ENCODE measurements at regions not wholly inside any gene's neighbourhood (a gene's known extent, or its start where the extent isn't known, plus 50 kb on each side); places are given as distances from the start of the nearest gene placed in this dataset.
A peak's percentile ranks its signal among the peaks of the same experiment; 100 is the strongest.

- H3K4me1 ChIP-seq = peaks cover 0 to 6% of the 10 kb centered on the region in 2 donors
- intact Hi-C loops (cut with DNase I) = loop anchor here (5.0 kb wide), 2 partner anchors 60 to 90 kb away; partner anchors contain the start of gene ATL2
These were observed 90.0 kb upstream of the ATL2 start for GRCh38 chr2:38466876-38467767.

GRCh38 chr2:38466409-38466808 lies 89.3 kb upstream of the ATL2 start:
- no peak for DNase-seq (ENCODE audit: low spot score in 2 of 2)
- Histone ChIP-seq H3K4me3 (no peak overlapping the region), H3K27ac (peak overlapping the region; percentile 55 to 66), H3K4me1 (peaks cover 0 to 6% of the 10 kb centered on the region in 2 donors), H3K27me3 (no peaks in the 10 kb centered on the region), H3K36me3 (no peaks in the 10 kb centered on the region), H3K9me3 (no peaks in the 10 kb centered on the region)
- TF ChIP-seq, protein P1, sequence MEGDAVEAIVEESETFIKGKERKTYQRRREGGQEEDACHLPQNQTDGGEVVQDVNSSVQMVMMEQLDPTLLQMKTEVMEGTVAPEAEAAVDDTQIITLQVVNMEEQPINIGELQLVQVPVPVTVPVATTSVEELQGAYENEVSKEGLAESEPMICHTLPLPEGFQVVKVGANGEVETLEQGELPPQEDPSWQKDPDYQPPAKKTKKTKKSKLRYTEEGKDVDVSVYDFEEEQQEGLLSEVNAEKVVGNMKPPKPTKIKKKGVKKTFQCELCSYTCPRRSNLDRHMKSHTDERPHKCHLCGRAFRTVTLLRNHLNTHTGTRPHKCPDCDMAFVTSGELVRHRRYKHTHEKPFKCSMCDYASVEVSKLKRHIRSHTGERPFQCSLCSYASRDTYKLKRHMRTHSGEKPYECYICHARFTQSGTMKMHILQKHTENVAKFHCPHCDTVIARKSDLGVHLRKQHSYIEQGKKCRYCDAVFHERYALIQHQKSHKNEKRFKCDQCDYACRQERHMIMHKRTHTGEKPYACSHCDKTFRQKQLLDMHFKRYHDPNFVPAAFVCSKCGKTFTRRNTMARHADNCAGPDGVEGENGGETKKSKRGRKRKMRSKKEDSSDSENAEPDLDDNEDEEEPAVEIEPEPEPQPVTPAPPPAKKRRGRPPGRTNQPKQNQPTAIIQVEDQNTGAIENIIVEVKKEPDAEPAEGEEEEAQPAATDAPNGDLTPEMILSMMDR (IDR thresholded peaks at IDR 0.05) = no peak
- intact Hi-C loops (cut with DNase I) = loop anchor here (5.0 kb wide), 2 partner anchors 61 to 89 kb away; partner anchors contain the start of gene ATL2

More at GRCh38 chr2:38466876-38467767, 90.0 kb upstream of the ATL2 start:
- Histone ChIP-seq H3K27ac (peak overlapping the region; percentile 55 to 66), H3K36me3 (no peaks in the 10 kb centered on the region), H3K9me3 (no peaks in the 10 kb centered on the region), H3K4me3 (no peak overlapping the region), H3K27me3 (no peaks in the 10 kb centered on the region)
- no peak for DNase-seq (ENCODE audit: low spot score in 2 of 2)
- TF ChIP-seq, protein P1 (IDR thresholded peaks at IDR 0.05) = no peak

- intact Hi-C loops (cut with DNase I) = loop anchor here (5.0 kb wide), 2 partner anchors 62 to 88 kb away; partner anchors contain the start of gene ATL2
These were observed 88.7 kb upstream of the ATL2 start for GRCh38 chr2:38465789-38466127.

GRCh38 chr2:38464971-38465788 lies 88.1 kb upstream of the ATL2 start:
- Histone ChIP-seq H3K27me3 (no peaks in the 10 kb centered on the region), H3K4me1 (peaks cover 0 to 6% of the 10 kb centered on the region in 2 donors), H3K36me3 (no peaks in the 10 kb centered on the region), H3K27ac (peak overlapping the region; percentile 20 to 28), H3K4me3 (no peak overlapping the region), H3K9me3 (no peaks in the 10 kb centered on the region)
- intact Hi-C loops (cut with DNase I) = loop anchor here (5.0 kb wide), 2 partner anchors 62 to 88 kb away; partner anchors contain the start of gene ATL2
- TF ChIP-seq, protein P1 (IDR thresholded peaks at IDR 0.05) = no peak
- DNase-seq (ENCODE audit: low spot score in 2 of 2) = no peak

More at GRCh38 chr2:38465789-38466127, 88.7 kb upstream of the ATL2 start:
- Histone ChIP-seq H3K27me3 (no peaks in the 10 kb centered on the region), H3K27ac (peak overlapping the region; percentile 20 to 28), H3K4me1 (peaks cover 0 to 6% of the 10 kb centered on the region in 2 donors), H3K4me3 (no peak overlapping the region), H3K9me3 (no peaks in the 10 kb centered on the region), H3K36me3 (no peaks in the 10 kb centered on the region)
- DNase-seq (ENCODE audit: low spot score in 2 of 2) = no peak
- TF ChIP-seq, protein P1 (IDR thresholded peaks at IDR 0.05) = no peak

DNA sequence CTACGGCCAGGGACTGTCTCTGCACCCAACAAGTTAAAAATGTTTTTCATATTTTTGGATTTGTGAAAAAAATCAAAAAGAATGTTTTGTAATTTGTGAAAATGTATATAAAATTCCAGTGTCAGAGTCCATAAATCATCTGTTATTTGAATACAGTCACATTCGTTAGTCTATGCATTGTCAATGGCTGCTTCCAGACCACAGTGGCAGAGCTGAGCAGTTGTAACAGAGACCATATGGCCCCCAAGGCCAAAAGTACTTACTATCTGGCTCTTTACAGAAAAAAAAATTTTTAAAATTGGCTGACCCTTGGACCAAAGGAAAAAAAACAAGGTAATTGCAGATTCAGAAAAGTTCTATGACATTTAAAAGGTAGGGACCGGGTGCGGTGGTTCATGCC lies 86.7 kb upstream of the ATL2 start:
- Histone ChIP-seq H3K9me3 (no peaks in the 10 kb centered on the region), H3K27ac (no peak overlapping the region), H3K4me3 (no peak overlapping the region), H3K36me3 (no peaks in the 10 kb centered on the region), H3K27me3 (no peaks in the 10 kb centered on the region), H3K4me1 (peaks cover 0 to 6% of the 10 kb centered on the region in 2 donors)
- TF ChIP-seq, protein P1 (IDR thresholded peaks at IDR 0.05) = no peak
- no peak for DNase-seq (ENCODE audit: low spot score in 2 of 2)
- intact Hi-C loops (cut with DNase I) = no loop called here

Data from ascending aorta (tissue), 2 donors.